Gastroesophageal sphincter (tissue), 3 donors: ENCODE measurements at regions not wholly inside any gene's neighbourhood (a gene's known extent, or its start where the extent isn't known, plus 50 kb on each side); places are given as distances from the start of the nearest gene placed in this dataset.

Experiments
- EP300 ChIP-seq: sonication (generic); formaldehyde crosslinking; IDR thresholded peaks from one replicate; pipeline ENCODE4 v1.6.1; 2017; ENCODE audit warnings: antibody characterized with exemption, mild to moderate bottlenecking
- TF ChIP-seq, protein P1 (sequence below), 4 experiments: fragments of 200-600 bp in 2 of 4; fragments of 450-650 bp in 2 of 4; sonication (generic) in 1 of 4; IDR thresholded peaks; one replicate each; pipeline ENCODE4 v1.5.1; 2017 to 2019; ENCODE audit warnings: antibody characterized with exemption in 4 of 4, mild to moderate bottlenecking in 2 of 4, moderate library complexity in 2 of 4

DNA sequence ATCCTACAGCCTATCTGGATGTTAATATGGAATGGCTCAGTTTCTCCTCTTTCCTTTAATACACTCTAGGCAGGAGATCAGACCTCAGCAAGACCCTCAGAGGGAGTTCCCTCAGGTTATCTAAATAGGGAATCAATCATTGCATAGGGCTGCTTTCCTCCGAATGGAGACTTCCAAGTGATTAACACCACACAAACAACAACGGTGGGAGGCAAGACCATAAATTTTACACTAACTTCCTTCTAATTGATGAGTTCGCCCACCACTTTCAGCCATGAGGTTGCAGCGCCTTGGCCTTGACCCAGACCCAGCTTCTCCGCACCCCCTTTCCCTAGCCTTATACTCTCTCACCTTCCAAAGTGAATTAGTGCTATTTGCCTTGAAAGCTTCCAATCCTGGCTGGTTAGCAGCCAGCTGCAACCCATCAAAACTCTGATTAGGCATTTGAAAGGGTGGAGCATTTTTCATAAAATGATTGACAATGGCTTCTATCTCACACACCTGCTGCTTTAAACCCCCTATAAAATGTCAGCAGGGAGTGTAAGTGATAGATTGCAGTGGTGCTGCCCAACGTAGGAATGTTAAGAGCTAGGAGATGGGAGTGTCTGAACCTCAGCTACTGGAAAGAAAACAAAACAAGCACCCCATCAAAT is 534.9 kb upstream of the USP24 start:
- TF ChIP-seq, protein P1, sequence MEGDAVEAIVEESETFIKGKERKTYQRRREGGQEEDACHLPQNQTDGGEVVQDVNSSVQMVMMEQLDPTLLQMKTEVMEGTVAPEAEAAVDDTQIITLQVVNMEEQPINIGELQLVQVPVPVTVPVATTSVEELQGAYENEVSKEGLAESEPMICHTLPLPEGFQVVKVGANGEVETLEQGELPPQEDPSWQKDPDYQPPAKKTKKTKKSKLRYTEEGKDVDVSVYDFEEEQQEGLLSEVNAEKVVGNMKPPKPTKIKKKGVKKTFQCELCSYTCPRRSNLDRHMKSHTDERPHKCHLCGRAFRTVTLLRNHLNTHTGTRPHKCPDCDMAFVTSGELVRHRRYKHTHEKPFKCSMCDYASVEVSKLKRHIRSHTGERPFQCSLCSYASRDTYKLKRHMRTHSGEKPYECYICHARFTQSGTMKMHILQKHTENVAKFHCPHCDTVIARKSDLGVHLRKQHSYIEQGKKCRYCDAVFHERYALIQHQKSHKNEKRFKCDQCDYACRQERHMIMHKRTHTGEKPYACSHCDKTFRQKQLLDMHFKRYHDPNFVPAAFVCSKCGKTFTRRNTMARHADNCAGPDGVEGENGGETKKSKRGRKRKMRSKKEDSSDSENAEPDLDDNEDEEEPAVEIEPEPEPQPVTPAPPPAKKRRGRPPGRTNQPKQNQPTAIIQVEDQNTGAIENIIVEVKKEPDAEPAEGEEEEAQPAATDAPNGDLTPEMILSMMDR (IDR thresholded peaks at IDR 0.05), result no peak
- TF ChIP-seq EP300, result no peak
